H9 (cell line): ENCODE measurements at regions not wholly inside any gene's neighbourhood (a gene's known extent, or its start where the extent isn't known, plus 50 kb on each side); places are given as distances from the start of the nearest gene placed in this dataset.
"Not testable (repeated sequence)": the region's sequence is repeated elsewhere in the genome, so short reads cannot be mapped to it uniquely, and the experiment has no call there.

Source experiments
- DNase-seq: peaks from one replicate; pipeline ENCODE4 v3.0.0-alpha.2; 2017
- H2AFZ ChIP-seq: one replicate; pipeline ENCODE4 v1.6.1; 2013; ENCODE audit warnings: mild to moderate bottlenecking, low read length, control low read depth, moderate library complexity
- H2AK5ac ChIP-seq: 2 replicates; pipeline ENCODE4 v1.6.1; 2013; ENCODE audit warnings: low read length, control low read depth, mixed read lengths; ENCODE audit not compliant: insufficient read length
- H2BK120ac ChIP-seq: one replicate; pipeline ENCODE4 v1.6.1; 2013; ENCODE audit warnings: low read depth, mild to moderate bottlenecking, low read length, control low read depth, inconsistent platforms; ENCODE audit not compliant: poor library complexity, severe bottlenecking
- H2BK12ac ChIP-seq: 2 replicates; pipeline ENCODE4 v1.6.1; 2013; ENCODE audit warnings: low read length, control low read depth, mixed read lengths, low read depth; ENCODE audit not compliant: insufficient read length
- H2BK15ac ChIP-seq: 2 replicates; pipeline ENCODE4 v1.6.1; 2013; ENCODE audit warnings: low read depth, low read length, control low read depth
- H2BK20ac ChIP-seq: one replicate; pipeline ENCODE4 v1.6.1; 2013; ENCODE audit warnings: low read depth, mild to moderate bottlenecking, low read length, control low read depth, inconsistent platforms; ENCODE audit not compliant: poor library complexity, severe bottlenecking
- H2BK5ac ChIP-seq: 2 replicates; pipeline ENCODE4 v1.6.1; 2013; ENCODE audit warnings: low read length, control low read depth, mixed read lengths; ENCODE audit not compliant: insufficient read length
- H3K14ac ChIP-seq: 2 replicates; pipeline ENCODE4 v1.6.1; 2013; ENCODE audit warnings: low read length, control low read depth; ENCODE audit not compliant: insufficient read depth
- H3K18ac ChIP-seq: 2 replicates; pipeline ENCODE4 v1.6.1; 2013; ENCODE audit warnings: low read depth, mild to moderate bottlenecking, mixed read lengths, low read length, control low read depth; ENCODE audit not compliant: insufficient read length
- H3K23ac ChIP-seq: 2 replicates; pipeline ENCODE4 v1.6.1; 2013; ENCODE audit warnings: low read length, control low read depth, mixed read lengths, low read depth; ENCODE audit not compliant: insufficient read length
- H3K23me2 ChIP-seq: 2 replicates; pipeline ENCODE4 v1.6.1; 2013; ENCODE audit warnings: low read depth, mild to moderate bottlenecking, mixed read lengths, low read length, control low read depth; ENCODE audit not compliant: insufficient read length, poor library complexity, severe bottlenecking
- H3K27ac ChIP-seq: 2 replicates; pipeline ENCODE4 v1.5.1; 2013; ENCODE audit warnings: low read length, control low read depth, mixed read lengths, low read depth; ENCODE audit not compliant: insufficient read length
- H3K27me3 ChIP-seq: 2 replicates; pipeline ENCODE4 v1.6.1; 2013; ENCODE audit warnings: low read length, control low read depth, inconsistent platforms; ENCODE audit not compliant: insufficient read depth
- H3K4ac ChIP-seq: 2 replicates; pipeline ENCODE4 v1.6.1; 2013; ENCODE audit warnings: low read depth, mild to moderate bottlenecking, control low read depth, inconsistent platforms, low read length, moderate library complexity
- H3K4me1 ChIP-seq: 2 replicates; pipeline ENCODE4 v1.6.1; 2013; ENCODE audit warnings: low read length, control low read depth, inconsistent platforms; ENCODE audit not compliant: insufficient read depth
- H3K4me2 ChIP-seq: 2 replicates; pipeline ENCODE4 v1.6.1; 2013; ENCODE audit warnings: low read length, control low read depth, mixed read lengths; ENCODE audit not compliant: insufficient read length, insufficient read depth
- H3K56ac ChIP-seq: 2 replicates; pipeline ENCODE4 v1.6.1; 2013; ENCODE audit warnings: low read depth, mild to moderate bottlenecking, mixed read lengths, low read length, control low read depth; ENCODE audit not compliant: insufficient read length
- H3K79me1 ChIP-seq: 2 replicates; pipeline ENCODE4 v1.6.1; 2013; ENCODE audit warnings: low read depth, mild to moderate bottlenecking, moderate library complexity, low read length, control low read depth, inconsistent platforms; ENCODE audit not compliant: insufficient read depth, poor library complexity, severe bottlenecking
- H3K79me2 ChIP-seq: 2 replicates; pipeline ENCODE4 v1.6.1; 2013; ENCODE audit warnings: low read length, control low read depth, inconsistent platforms; ENCODE audit not compliant: insufficient read depth
- H3K9ac ChIP-seq: 2 replicates; pipeline ENCODE4 v1.6.1; 2013; ENCODE audit warnings: low read length, control low read depth, mixed read lengths; ENCODE audit not compliant: insufficient read length; ENCODE audit errors: extremely low read depth
- H3K9me3 ChIP-seq: one replicate; pipeline ENCODE4 v1.6.1; 2013; ENCODE audit warnings: low read depth, low read length, inconsistent platforms; ENCODE audit not compliant: control insufficient read depth
- H3T11ph ChIP-seq: one replicate; pipeline ENCODE4 v1.6.1; 2013; ENCODE audit warnings: mild to moderate bottlenecking, low read length, control low read depth, inconsistent platforms
- H4K20me1 ChIP-seq: one replicate; pipeline ENCODE4 v1.6.1; 2013; ENCODE audit not compliant: control insufficient read depth, insufficient read length, insufficient read depth
- H4K5ac ChIP-seq: 2 replicates; pipeline ENCODE4 v1.6.1; 2013; ENCODE audit warnings: low read depth, mild to moderate bottlenecking, mixed read lengths, low read length, control low read depth; ENCODE audit not compliant: insufficient read length
- H4K8ac ChIP-seq: replicated peaks from 2 replicates; pipeline ENCODE4 v1.6.1; 2013; ENCODE audit warnings: low read length, control low read depth, mixed read lengths, low read depth; ENCODE audit not compliant: insufficient read length
- H4K91ac ChIP-seq: 2 replicates; pipeline ENCODE4 v1.6.1; 2013; ENCODE audit warnings: low read depth, mild to moderate bottlenecking, moderate library complexity, mixed read lengths, low read length, control low read depth; ENCODE audit not compliant: insufficient read length
- H3K27ac Mint-ChIP-seq, 3 experiments: 2 replicates in 2 of 3; 3 replicates in 1 of 3; pipeline ENCODE4 v1.8.0; 2020 to 2021; ENCODE audit warnings: mixed read lengths in 3 of 3, mild to moderate bottlenecking in 1 of 3, moderate library complexity in 1 of 3
- H3K27me3 Mint-ChIP-seq: 2 replicates; pipeline ENCODE4 v1.8.0; 2021; ENCODE audit warnings: low read depth, mild to moderate bottlenecking, moderate library complexity, mixed read lengths
- H3K36me3 Mint-ChIP-seq, 3 experiments: 2 replicates in 2 of 3; 3 replicates in 1 of 3; pipeline ENCODE4 v1.8.0; 2020 to 2021; ENCODE audit warnings: low read depth in 3 of 3, mixed read lengths in 3 of 3; ENCODE audit not compliant: insufficient read depth in 1 of 3
- H3K4me1 Mint-ChIP-seq, 2 experiments: 2 replicates each; pipeline ENCODE4 v1.8.0; 2020; ENCODE audit warnings: mixed read lengths in 2 of 2
- H3K4me3 Mint-ChIP-seq, 2 experiments: 2 replicates in 1 of 2; 3 replicates in 1 of 2; pipeline ENCODE4 v1.8.0; 2020 to 2021; ENCODE audit warnings: mild to moderate bottlenecking in 2 of 2, mixed read lengths in 2 of 2, moderate library complexity in 1 of 2
- H3K9me3 Mint-ChIP-seq, 2 experiments: 2 replicates in 1 of 2; 3 replicates in 1 of 2; pipeline ENCODE4 v1.8.0; 2020; ENCODE audit warnings: mild to moderate bottlenecking in 2 of 2, mixed read lengths in 2 of 2, moderate library complexity in 1 of 2
- CTCF ChIP-seq: fragments of 200-600 bp; sonication (generic); conservative IDR thresholded peaks from 3 replicates; pipeline ENCODE4 v1.8.0; 2021; ENCODE audit warnings: antibody characterized with exemption, mild to moderate bottlenecking
- WGBS: extraction: QIAGEN DNeasy Blood & Tissue Kit; methylation state at CpG from one replicate; pipeline ENCODE4 v1.1.7; 2013; ENCODE audit warnings: missing lambda C conversion rate, low lambda C conversion rate, mixed read lengths; ENCODE audit not compliant: insufficient read length; ENCODE audit errors: extremely low coverage; 5-methylcytosine and 5-hydroxymethylcytosine counted together

- no peak overlapping the region for H3K14ac ChIP-seq
- H3K4me1 Mint-ChIP-seq: no peaks in the 10 kb centered on the region
- no peak overlapping the region for H3K18ac ChIP-seq
- H3K27me3 ChIP-seq: no peaks in the 10 kb centered on the region
- H3K9me3 ChIP-seq: no peaks in the 10 kb centered on the region
- no peak overlapping the region for H4K5ac ChIP-seq
- H3K27ac ChIP-seq: no peak overlapping the region
- no peak overlapping the region for H2BK5ac ChIP-seq
- H2BK120ac ChIP-seq: no peak overlapping the region
- H4K91ac ChIP-seq: no peak overlapping the region
- H3K4ac ChIP-seq: no peak overlapping the region
- no peak overlapping the region for H3K23ac ChIP-seq
- no peak overlapping the region for H2AFZ ChIP-seq
- no peak overlapping the region for H3K4me2 ChIP-seq
- H3K4me1 ChIP-seq: no peaks in the 10 kb centered on the region
- no peak overlapping the region for H2BK20ac ChIP-seq
- H3K36me3 Mint-ChIP-seq: no peaks in the 10 kb centered on the region
- H3K4me3 Mint-ChIP-seq: no peak overlapping the region
- no peaks in the 10 kb centered on the region for H3K79me2 ChIP-seq
- H3T11ph ChIP-seq: no peak overlapping the region
- no peak overlapping the region for H2BK12ac ChIP-seq
- no peak overlapping the region for H2BK15ac ChIP-seq
- H3K79me1 ChIP-seq: no peaks in the 10 kb centered on the region
- DNase-seq: no peak
- no peaks in the 10 kb centered on the region for H3K23me2 ChIP-seq
- no peak overlapping the region for H4K8ac ChIP-seq
- no peaks in the 10 kb centered on the region for H3K27me3 Mint-ChIP-seq
- peak overlapping the region in 1 of 3 experiments; percentile 80; a peak in 1 of 7 replicates for H3K27ac Mint-ChIP-seq
- no CpG with 5 or more reads among the region's 5 CpGs for WGBS
- no peaks in the 10 kb centered on the region for H4K20me1 ChIP-seq
- H2AK5ac ChIP-seq: no peak overlapping the region
- no peak overlapping the region for H3K9ac ChIP-seq
- TF ChIP-seq CTCF: no peak
- H3K9me3 Mint-ChIP-seq: peaks cover 0 to 3% of the 10 kb centered on the region in 2 experiments; a peak in 1 of 5 replicates
- no peak overlapping the region for H3K56ac ChIP-seq
Observed at GRCh38 chr5:121485281-121485680, 366.4 kb upstream of the FTMT start.

- not testable (repeated sequence) for H4K20me1 ChIP-seq
Observed at GRCh38 chr5:121485999-121486398, 365.7 kb upstream of the FTMT start.

More at GRCh38 chr5:121485999-121486398, 365.7 kb upstream of the FTMT start:
- not testable (repeated sequence) for H3K4me1 Mint-ChIP-seq, H3K4ac ChIP-seq, H3K9me3 ChIP-seq, H4K8ac ChIP-seq, H4K91ac ChIP-seq, H3K4me2 ChIP-seq, H3K4me3 Mint-ChIP-seq, H2AFZ ChIP-seq, H4K5ac ChIP-seq, H3K23ac ChIP-seq, H3K18ac ChIP-seq, H2AK5ac ChIP-seq, H3K79me2 ChIP-seq, H3K27ac Mint-ChIP-seq, H2BK12ac ChIP-seq, H3T11ph ChIP-seq, H2BK5ac ChIP-seq, H3K27me3 Mint-ChIP-seq, H3K9ac ChIP-seq, H3K9me3 Mint-ChIP-seq, H3K4me1 ChIP-seq, H2BK15ac ChIP-seq, H3K79me1 ChIP-seq, H2BK120ac ChIP-seq, H3K23me2 ChIP-seq, H2BK20ac ChIP-seq, H3K14ac ChIP-seq, H3K27me3 ChIP-seq, H3K36me3 Mint-ChIP-seq, H3K56ac ChIP-seq, DNase-seq, H3K27ac ChIP-seq
- WGBS: no CpG with 5 or more reads among the region's 2 CpGs
